ENCODE measurements at regions not wholly inside any gene's neighbourhood (a gene's known extent, or its start where the extent isn't known, plus 50 kb on each side); places are given as distances from the start of the nearest gene placed in this dataset.

DNA sequence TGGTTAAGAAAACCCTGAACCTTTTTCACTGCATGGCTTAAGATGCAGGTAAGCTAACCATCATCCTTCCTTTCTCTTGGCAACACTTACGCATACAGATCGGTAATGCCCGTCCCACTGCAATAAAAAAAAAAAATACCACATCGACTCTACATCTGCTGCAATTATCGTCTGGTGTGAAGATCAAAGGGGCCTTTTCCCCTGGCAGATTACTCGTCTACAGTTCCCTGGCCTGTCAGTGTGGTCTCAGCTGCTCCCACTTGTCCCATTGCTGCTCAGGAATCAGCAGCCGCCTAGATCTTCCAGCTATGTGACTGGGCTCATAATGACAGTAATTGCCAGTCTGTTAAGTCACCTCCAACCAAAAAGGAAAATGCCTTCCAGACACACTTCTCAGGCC is 133.1 kb downstream of the SETD4 start:
- no peaks in the 10 kb centered on the region for H3K27me3 ChIP-seq
- WGBS, 4 donors = 71 to 90% (median 76%) methylated on average over 7 of the region's 7 CpGs
- no peaks in the 10 kb centered on the region for H3K36me3 ChIP-seq (replicated peaks in 1 of 2)
- no peaks in the 10 kb centered on the region for H3K9me3 ChIP-seq (replicated peaks in 1 of 3)
- peaks cover 11 to 13% of the 10 kb centered on the region in 2 donors for H3K4me1 ChIP-seq (replicated peaks in 1 of 2)
- no peak overlapping the region for H3K27ac ChIP-seq
- TF ChIP-seq, protein P1, sequence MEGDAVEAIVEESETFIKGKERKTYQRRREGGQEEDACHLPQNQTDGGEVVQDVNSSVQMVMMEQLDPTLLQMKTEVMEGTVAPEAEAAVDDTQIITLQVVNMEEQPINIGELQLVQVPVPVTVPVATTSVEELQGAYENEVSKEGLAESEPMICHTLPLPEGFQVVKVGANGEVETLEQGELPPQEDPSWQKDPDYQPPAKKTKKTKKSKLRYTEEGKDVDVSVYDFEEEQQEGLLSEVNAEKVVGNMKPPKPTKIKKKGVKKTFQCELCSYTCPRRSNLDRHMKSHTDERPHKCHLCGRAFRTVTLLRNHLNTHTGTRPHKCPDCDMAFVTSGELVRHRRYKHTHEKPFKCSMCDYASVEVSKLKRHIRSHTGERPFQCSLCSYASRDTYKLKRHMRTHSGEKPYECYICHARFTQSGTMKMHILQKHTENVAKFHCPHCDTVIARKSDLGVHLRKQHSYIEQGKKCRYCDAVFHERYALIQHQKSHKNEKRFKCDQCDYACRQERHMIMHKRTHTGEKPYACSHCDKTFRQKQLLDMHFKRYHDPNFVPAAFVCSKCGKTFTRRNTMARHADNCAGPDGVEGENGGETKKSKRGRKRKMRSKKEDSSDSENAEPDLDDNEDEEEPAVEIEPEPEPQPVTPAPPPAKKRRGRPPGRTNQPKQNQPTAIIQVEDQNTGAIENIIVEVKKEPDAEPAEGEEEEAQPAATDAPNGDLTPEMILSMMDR (IDR thresholded peaks at IDR 0.05) = no peak
- no peak for TF ChIP-seq POLR2A (IDR thresholded peaks at IDR 0.05)
- DNase-seq = no peak
- intact Hi-C loops (cut with DNase I) = no loop called here
- no peak overlapping the region for H3K4me3 ChIP-seq

DNA sequence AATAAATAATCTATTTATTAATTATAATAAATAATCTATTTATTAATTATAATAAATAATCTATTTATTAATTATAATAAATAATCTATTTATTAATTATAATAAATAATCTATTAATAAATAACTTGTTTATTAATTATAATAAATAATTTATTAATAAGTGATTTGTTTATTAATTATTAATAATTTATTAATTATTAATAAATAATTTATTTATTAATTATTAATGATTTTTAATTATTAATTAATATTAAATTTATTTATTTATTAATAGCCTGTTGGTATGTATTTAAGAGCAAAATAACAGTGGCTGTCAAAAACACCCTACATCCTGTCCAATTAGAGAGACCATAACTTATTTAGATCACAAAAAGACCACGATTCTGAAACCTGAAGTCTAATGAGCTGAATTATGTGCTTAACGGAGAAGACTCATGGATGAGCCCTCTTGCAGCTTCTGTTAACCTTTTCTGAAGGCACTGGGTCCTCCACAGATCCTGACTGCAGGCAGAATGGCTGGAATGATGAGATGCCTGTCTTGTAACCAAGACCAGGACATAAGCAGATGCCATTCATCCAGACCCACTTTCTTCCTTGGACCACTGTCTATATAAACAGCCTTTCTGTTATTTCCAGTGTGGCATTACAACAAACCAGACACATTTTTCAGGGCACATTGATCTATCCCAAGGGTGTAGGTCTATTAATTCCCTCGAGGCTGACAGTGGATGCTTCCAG is 134.2 kb downstream of the SETD4 start:
- DNase-seq = no peak
- 69 to 85% (median 75%) methylated on average over 3 of the region's 3 CpGs for WGBS, 4 donors
- TF ChIP-seq POLR2A (IDR thresholded peaks at IDR 0.05) = no peak
- TF ChIP-seq, protein P1 (IDR thresholded peaks at IDR 0.05) = no peak

DNA sequence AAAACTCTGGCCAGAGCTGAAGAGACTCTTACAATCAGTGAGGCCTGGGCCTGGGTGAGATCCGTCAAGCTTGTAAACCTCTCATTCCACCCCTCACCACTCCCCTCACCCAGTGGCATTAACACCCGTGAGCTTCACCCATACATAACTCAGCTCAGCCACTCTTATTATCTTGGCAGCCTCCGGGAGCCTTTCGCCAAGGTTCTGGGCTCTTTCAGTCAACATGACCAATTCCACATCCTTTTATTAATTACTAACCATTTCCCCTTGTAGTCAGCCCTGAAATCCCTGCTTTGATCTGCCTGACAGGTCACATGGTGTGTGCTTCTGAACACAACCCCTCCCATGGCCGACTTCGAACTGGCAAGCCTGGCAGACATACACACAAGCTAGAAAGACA is 134.8 kb downstream of the SETD4 start:
- intact Hi-C loops (cut with DNase I) = no loop called here
- peak; percentile 54 to 86 (median 74) for DNase-seq
- Histone ChIP-seq H3K27ac (peak overlapping the region in 3 of 5 donors; percentile 4 to 66 (median 42)), H3K9me3 (replicated peaks in 1 of 3) (no peaks in the 10 kb centered on the region), H3K4me1 (replicated peaks in 1 of 2) (peaks cover 9 to 11% of the 10 kb centered on the region in 2 donors), H3K36me3 (replicated peaks in 1 of 2) (no peaks in the 10 kb centered on the region), H3K27me3 (no peaks in the 10 kb centered on the region), H3K4me3 (no peak overlapping the region)
- TF ChIP-seq, protein P1 (IDR thresholded peaks at IDR 0.05) = no peak
- no peak for TF ChIP-seq POLR2A (IDR thresholded peaks at IDR 0.05)
- 21 to 38% (median 31%) methylated on average over 6 of the region's 6 CpGs for WGBS, 4 donors

More for the DNA sequence above, 134.2 kb downstream of the SETD4 start:
- peaks cover 11% of the 10 kb centered on the region in 2 donors for H3K4me1 ChIP-seq (replicated peaks in 1 of 2)
- H3K27ac ChIP-seq = no peak overlapping the region
- H3K36me3 ChIP-seq (replicated peaks in 1 of 2) = no peaks in the 10 kb centered on the region
- H3K9me3 ChIP-seq (replicated peaks in 1 of 3) = no peaks in the 10 kb centered on the region
- H3K27me3 ChIP-seq = no peaks in the 10 kb centered on the region
- no peak overlapping the region for H3K4me3 ChIP-seq
- intact Hi-C loops (cut with DNase I) = no loop called here

DNA sequence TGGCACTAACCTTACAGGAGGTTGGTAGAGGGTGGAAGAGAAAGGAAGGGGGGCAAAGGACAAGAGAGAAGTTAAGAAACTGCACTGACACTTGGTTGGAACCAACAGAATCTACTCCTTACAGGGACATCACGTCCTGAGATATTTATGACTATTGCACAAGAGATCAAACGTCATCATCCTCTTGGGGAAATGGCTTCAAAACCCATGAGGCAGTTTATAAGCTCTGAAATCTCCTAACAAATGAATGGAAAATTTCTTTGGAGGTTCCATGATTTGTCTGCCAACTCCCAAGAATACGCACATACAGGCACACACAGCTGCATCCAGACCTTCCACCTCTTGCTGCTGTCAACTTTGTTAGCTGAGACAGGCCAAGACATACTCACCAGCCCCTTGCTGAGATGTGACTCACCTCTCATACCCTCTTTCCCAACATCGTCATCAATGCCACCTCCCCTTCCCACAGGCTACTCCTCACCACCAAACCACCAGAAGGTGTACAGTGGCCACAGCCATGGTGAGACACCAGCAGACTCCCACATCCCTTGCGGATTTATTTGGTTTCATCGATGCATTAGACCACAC is 135.5 kb downstream of the SETD4 start:
- Histone ChIP-seq H3K27me3 (no peaks in the 10 kb centered on the region), H3K36me3 (replicated peaks in 1 of 2) (no peaks in the 10 kb centered on the region), H3K27ac (peak overlapping the region in 3 of 5 donors; percentile 4 to 66 (median 42)), H3K4me1 (replicated peaks in 1 of 2) (peaks cover 9 to 11% of the 10 kb centered on the region in 2 donors), H3K4me3 (no peak overlapping the region), H3K9me3 (replicated peaks in 1 of 3) (no peaks in the 10 kb centered on the region)
- intact Hi-C loops (cut with DNase I) = no loop called here
- TF ChIP-seq POLR2A (IDR thresholded peaks at IDR 0.05) = no peak
- TF ChIP-seq, protein P1 (IDR thresholded peaks at IDR 0.05) = no peak
- peak in 5 of 7 donors; percentile 22 to 49 (median 39) for DNase-seq
- 53 to 67% (median 58%) methylated on average over 6 of the region's 6 CpGs for WGBS, 4 donors

All from adrenal gland (tissue), 9 donors.